GM12873 (cell line): ENCODE measurements at regions not wholly inside any gene's neighbourhood (a gene's known extent, or its start where the extent isn't known, plus 50 kb on each side); places are given as distances from the start of the nearest gene placed in this dataset.

Source experiments
- CTCF ChIP-seq: IDR thresholded peaks from 2 replicates; pipeline ENCODE4 v1.5.1; 2012; ENCODE audit warnings: low read depth, mild to moderate bottlenecking, moderate library complexity, low read length, control low read depth; ENCODE audit not compliant: insufficient read depth; ENCODE audit errors: missing control alignments

GRCh38 chr5:67693956-67694809 lies 497.6 kb upstream of the CD180 start:
- no peak for TF ChIP-seq CTCF

GRCh38 chr5:67686746-67687145 lies 490.1 kb upstream of the CD180 start:
- TF ChIP-seq CTCF, result no peak

GRCh38 chr5:67681703-67682102 lies 485.1 kb upstream of the CD180 start:
- TF ChIP-seq CTCF, result no peak

- no peak for TF ChIP-seq CTCF
Observed at GRCh38 chr5:67680099-67680498, 483.5 kb upstream of the CD180 start.

- no peak for TF ChIP-seq CTCF
Observed at GRCh38 chr5:67679184-67679841, 482.7 kb upstream of the CD180 start.

- no peak for TF ChIP-seq CTCF
Observed at GRCh38 chr5:67678594-67678993, 482.0 kb upstream of the CD180 start.

- TF ChIP-seq CTCF, result no peak
Observed at GRCh38 chr5:67677422-67677970, 480.9 kb upstream of the CD180 start.
